ENCODE measurements at regions not wholly inside any gene's neighbourhood (a gene's known extent, or its start where the extent isn't known, plus 50 kb on each side); places are given as distances from the start of the nearest gene placed in this dataset.

- DNase-seq: no peak
Observed at GRCh38 chr5:118258223-118258622, 730.1 kb downstream of the DTWD2 start.

- DNase-seq: no peak
Observed at GRCh38 chr5:118257066-118257465, 731.3 kb downstream of the DTWD2 start.

DNA sequence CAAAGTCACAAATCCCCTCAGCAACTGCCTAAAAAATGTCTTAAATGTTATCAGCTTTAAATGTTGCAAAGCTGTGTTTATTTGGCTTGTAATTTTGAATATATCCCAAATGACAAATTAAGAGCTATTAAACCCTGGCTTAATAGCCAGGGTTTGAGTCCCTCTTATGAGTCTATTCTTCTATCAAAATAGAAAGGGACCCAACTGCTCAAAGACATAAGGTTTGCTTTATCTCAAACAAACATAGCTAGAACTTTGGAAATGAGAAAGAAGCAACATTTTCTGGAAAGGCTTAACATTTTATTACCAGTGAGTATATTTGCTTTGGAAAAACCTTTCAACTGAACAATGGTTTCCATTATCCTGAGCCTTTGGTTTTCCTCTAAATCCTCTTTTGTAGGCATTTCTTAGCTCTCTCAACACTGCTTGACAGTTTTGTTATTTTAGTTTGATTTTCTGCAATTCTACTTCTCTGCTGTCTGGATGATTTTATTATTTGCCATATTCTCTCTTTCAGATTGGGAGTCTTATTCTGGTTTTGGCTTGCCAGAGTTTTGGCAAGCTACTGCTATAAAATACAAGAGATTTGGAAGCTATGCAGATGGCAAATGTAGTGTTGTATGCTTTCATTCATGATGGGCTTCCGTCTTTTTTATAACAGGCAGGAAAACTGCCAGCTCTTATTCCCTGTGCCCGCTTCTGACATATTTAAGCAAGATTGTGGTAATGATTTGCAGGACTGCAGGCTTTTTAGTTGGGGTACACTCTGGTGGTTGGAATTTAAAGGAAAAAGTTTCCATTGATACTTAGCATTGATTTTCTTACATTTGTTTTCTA, 734.9 kb downstream of the DTWD2 start:
- no peak for DNase-seq

GRCh38 chr5:118249386-118249785, 739.0 kb downstream of the DTWD2 start:
- DNase-seq: no peak

- DNase-seq: no peak
Observed at GRCh38 chr5:118247458-118247857, 740.9 kb downstream of the DTWD2 start.

DNA sequence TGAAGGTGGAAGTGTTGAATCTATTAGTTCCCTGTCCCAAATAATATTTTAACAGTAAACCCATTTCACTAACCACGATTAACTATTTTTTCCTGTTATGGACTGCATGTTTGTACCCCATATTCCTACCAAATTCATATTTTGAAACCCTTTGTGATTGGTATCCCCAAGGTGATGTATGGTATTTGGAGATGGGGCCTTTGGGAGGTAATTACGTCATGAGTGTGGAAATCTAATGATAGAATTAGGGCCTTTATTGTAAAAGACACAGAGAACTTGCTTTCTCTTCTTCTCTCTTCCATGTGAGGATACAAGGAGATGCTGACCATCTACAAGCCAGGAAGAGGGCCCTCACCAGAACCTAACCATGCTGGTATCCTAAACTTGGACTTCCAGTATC, 744.7 kb downstream of the DTWD2 start:
- DNase-seq: no peak

DNA sequence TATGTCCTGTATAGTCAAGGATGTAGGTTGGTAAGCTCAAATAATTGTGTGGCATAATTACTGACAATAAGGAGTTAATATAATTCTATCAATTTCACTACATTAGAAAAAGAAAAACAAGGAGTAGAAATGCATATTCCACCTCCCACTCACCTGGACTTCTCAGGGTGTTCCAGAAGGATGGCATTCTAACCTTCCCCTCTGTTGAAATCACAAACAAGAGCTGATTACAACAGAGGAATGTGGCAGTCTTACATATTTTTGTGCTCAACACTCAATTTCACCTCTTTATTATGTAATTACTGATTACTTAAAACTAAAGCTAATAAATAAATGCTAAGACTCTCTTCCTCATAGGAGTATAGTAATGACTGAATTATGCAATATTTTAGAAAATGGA, 745.3 kb downstream of the DTWD2 start:
- DNase-seq: no peak

- DNase-seq: no peak
Observed at GRCh38 chr5:118236108-118236849, 752.1 kb downstream of the DTWD2 start.

DNA sequence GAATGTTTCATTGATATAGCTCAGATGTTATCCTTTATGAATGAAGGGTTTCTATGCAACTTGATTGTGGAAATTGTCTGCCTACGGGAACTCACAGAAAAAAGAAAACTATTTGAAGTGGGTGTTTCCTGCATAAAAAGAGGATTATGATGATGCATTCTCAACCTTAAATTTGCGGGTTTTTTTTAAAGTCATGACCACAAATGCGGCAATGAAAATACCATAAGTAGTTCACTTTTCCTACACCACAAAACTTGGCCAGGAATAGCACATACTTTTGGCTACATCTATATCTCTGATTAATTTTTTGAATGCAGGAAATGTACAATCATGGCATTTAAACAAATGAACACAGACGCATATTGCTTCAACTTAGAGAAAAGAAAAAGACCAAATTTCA, 754.7 kb downstream of the DTWD2 start:
- no peak for DNase-seq

- DNase-seq: no peak
Observed at GRCh38 chr5:118228489-118228888, 759.9 kb downstream of the DTWD2 start.

GRCh38 chr5:118224546-118224945, 763.8 kb downstream of the DTWD2 start:
- DNase-seq: no peak

- no peak for DNase-seq
Observed at GRCh38 chr5:118220556-118221195, 767.7 kb downstream of the DTWD2 start.

DNA sequence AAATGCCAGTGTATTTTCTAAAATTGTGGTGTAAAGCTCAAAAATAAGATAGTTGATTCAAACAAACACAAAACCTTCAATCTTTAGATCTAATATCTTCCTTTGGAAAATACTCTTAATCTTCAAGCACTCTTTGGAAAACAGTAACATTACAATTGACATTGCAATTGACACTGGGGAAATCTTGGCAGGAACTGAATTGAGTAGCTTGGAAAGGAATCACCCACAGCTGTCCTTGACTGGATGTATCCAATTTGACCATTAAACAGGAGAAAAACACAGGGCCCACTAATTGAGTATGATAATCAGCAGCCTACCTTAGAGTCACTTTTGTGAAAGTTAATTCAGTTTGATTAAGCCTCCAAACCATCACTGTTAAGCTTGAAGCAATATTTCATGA, 776.7 kb downstream of the DTWD2 start:
- no peak for DNase-seq

DNA sequence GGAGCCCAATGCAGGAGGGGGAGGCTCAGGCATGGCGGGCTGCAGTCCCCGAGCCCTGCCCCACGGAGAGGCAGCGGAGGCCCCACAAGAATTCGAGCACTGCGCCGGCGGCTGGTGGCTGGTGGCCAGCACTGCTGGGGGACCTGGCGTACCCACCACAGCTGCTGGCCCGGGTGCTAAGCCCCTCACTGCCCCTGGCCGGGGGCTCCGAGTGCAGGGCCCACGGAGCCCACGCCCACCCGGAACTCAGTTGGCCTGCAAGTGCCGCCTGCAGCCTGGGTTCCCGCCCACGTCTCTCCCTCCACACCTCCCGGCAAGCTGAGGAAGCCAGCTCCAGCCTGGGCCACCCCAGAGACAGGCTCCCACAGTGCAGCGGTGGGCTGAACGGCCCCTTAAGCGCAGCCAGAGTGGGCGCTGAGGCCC, 780.3 kb downstream of the DTWD2 start:
- DNase-seq: no peak

- DNase-seq: no peak
Observed at GRCh38 chr5:118199801-118200200, 788.5 kb downstream of the DTWD2 start.

GRCh38 chr5:118196229-118196628, 792.1 kb downstream of the DTWD2 start:
- no peak for DNase-seq

DNA sequence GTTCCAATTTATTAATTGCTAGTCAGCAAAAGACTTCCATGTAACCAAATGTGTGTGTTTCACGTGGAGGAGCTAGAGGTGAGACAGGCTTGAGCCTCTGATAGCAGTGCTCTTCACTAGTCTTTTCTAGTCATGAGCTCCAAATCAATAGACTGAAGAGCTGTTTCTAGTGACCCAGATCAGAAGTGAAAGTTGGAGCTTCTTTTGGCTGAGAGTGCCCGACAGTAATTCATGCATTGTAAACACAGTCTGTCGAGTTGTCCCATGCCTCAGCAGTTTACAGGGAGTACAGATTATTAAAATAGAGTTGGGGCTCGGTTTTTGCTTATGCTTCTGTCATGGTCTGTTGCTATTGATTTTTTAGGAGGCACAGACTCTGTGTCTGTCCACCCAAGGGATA, 793.1 kb downstream of the DTWD2 start:
- DNase-seq: no peak

DNA sequence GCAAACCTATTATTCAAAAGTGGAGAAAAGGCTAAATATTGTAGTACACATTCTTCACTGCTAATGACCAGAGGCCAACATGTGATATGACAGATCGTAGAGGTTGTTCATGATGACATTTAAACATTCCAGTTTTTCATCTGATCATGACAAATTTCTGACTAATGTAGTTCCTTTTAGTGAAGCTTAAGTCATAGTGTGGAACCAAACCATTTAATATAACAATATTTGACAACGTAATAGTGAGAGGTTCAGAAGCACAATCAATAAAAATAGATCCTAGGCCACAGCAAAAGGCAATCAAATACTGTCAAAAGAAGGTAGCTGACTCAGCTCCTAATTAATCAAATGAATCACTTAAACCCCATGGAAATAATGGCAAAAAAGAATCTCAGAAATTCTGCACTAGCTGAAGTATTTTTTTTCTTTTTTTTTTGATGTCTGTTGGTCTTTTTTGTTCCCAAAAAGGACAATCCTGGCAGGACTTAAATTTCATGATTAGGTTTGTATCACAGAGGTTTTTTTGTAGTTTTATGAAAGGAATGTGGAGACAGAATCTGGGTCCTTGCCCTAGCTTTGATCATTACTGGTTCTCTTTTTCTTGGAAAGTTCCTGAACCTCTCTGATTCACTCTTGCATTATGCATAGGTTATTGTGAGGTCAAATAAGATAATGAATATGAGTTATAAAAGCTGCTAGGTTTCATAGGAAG, 795.0 kb downstream of the DTWD2 start:
- DNase-seq: no peak

- DNase-seq: no peak
Observed at GRCh38 chr5:118185018-118185417, 803.3 kb downstream of the DTWD2 start.

DNA sequence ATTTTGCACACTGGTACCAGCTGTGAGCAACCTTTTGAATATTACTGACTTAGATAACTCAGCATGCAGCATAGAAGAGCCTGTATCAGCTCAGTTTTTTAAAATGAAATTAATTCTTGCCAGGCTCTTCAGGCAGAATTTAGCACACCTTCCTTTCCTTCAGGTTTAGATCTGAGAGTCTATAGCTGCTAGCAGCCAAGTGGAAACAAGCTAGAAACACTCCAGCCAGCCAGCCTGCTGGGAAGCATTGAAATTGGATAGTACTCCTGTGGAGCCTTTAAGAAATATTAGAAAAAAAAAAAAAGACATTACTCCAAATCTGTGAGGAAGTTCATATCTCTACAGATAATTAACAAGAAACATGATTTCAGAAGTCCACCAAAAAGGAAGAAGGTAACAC, 812.2 kb downstream of the DTWD2 start:
- DNase-seq: no peak

- DNase-seq: no peak
Observed at GRCh38 chr5:118174671-118175070, 813.7 kb downstream of the DTWD2 start.

- no peak for DNase-seq
Observed at GRCh38 chr5:118173340-118173739, 815.0 kb downstream of the DTWD2 start.

DNA sequence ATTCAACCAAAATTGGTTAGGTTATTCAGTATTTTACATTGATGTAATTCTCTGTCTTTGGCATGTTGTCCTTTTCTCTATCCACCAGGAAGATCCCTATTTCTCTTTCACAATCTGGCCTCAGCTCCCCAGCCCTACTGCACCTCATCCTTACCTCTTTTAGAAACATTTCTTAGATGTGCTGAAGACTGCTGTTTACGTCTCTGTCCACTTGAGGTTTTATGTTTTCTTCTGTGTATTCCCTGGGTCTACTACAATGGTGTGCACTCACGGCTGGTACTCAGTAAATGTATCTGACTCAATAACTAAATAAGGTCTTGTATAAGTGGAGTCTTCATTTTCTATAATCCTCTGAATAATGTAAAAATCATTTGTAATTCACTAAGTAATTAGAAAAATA, 822.7 kb downstream of the DTWD2 start:
- no peak for DNase-seq

Data from activated CD4-positive, alpha-beta T cell treated with anti-CD3 and anti-CD28 coated beads for 48 hours (primary cell).